NCI-H524 (cell line): ENCODE measurements at regions not wholly inside any gene's neighbourhood (a gene's known extent, or its start where the extent isn't known, plus 50 kb on each side); places are given as distances from the start of the nearest gene placed in this dataset.

Experiments
- DNase-seq, 2 experiments: peaks; one replicate each; lab custom pipeline; 2025; lab: John Stamatoyannopoulos, UW

- peak in 1 of 2 experiments; percentile 27 for DNase-seq
These were observed 57.4 kb downstream of the IGLL1 start for GRCh38 chr22:23522623-23523251.

DNA sequence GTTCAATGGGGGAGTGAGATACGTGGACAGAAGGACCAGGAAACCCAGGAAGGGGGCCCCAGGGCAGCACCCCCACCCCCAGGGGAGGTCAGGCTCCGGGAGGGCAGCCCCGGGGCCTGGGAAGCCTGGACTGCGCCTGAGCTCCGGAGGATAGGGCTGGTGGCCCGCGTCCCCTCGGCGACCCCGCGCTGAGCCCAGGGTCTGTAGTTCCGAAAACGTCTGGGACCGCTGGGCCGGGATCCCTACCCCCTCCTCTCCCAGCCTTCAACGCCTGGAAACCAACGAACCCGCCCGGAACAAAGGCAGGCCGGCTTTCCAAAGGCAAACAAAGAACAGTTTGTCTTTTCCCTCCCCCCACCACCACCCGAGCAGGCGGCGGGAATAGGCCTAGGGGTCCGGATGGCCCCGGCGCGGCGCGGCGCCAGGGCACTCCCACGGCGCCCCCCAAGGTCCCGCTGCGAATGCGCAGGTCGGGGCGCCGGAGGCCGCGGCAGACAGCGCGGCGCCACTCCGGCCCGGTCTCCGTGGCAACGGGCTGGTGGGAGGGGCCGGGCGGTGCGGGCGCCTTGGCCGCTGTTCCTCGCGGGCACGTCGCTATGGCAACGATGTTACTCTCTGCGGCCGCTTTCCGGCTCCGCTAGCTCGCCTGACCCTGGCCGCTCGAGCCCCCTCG, 58.5 kb downstream of the IGLL1 start:
- DNase-seq, result peak; percentile 84 to 95

- peak in 1 of 2 experiments; percentile 52 for DNase-seq
These were observed 59.1 kb downstream of the IGLL1 start for GRCh38 chr22:23520863-23521440.

DNA sequence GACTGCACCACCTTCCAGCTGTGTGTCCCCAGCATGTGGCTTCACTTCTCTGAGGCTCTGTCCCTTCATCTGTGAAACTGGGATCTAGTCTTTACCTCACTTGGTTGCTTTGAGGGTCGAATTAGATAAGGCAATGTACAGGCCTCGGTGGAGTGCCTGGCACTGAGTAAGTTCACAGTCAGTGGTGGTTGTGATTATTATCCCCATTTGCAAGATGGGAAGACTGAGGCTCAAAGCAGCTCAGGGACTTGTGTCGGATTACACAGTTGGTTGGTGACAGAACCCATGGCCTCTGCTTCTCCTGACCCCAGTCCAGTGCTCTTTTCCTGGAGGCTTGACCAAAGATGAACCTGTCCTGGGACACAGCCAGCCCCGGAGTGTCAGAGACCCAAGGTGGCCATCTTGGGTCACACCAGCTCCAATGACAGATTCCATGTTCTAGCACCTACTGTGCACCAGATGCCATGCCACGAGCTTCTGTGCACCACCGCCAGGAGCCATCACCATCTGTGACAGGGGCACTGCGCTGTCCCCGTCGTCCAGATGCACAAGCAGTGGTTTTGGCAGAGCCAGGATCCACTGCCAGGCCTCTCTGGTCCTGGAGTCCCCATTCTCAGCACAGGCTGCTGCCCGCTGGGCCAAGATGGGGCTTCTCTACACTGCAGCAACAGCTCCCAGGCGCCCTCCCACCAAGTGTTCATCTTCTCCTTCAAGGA, 60.5 kb downstream of the IGLL1 start:
- peak in 1 of 2 experiments; percentile 31 for DNase-seq

- DNase-seq, result peak in 1 of 2 experiments; percentile 74
These were observed 61.5 kb downstream of the IGLL1 start for GRCh38 chr22:23518376-23519187.

DNA sequence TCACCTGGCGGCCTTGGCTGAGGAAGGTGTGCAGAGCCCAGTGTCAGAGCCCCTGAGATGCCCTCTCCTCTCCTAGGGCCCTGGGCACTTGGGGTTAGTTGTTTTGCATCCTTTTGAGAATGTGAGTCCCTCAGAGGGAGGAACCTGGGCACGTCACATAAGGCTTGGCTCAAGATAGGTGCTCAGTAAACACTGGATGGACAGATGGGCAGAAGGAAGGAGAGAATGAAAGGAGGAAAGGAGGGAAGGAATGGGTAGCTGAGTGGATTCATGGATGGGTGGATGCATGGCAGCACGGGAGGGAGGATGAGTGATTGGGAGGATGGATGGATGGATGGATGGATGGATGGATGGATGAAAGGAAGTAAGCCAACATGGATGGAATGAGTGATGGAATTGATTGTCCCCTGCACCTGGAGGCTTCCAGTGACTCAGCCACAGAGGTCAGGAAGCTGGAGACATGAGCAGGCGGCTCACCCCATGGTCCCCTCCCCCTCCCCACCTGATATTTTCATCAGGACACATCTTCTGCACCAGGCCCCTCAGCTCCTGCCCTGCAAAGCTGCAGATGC, 62.2 kb downstream of the IGLL1 start:
- no peak for DNase-seq

GRCh38 chr22:23516304-23516703, 63.8 kb downstream of the IGLL1 start:
- DNase-seq, result no peak

- no peak for DNase-seq
These were observed 65.6 kb downstream of the IGLL1 start for GRCh38 chr22:23514322-23515038.

- DNase-seq, result no peak
These were observed 66.4 kb downstream of the IGLL1 start for GRCh38 chr22:23513705-23514104.

DNA sequence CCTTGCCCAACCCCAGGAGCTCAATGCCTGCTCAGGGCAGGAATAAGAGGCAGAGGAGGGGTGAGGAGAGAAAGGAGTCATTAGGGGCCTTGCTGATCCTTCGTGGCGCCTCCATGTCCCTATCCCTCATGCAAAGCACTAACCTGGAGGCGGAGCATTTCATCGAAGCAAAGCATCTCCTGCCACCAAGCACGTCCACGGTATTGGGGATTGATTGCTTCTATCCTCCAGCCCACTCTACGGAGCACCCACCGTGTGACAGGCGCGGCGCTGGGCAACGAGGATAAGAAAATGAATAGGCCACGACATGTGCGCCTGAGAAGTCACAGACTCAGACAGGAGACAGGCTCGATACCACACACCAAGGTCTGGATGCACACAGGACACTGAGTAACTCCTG, 67.0 kb downstream of the IGLL1 start:
- no peak for DNase-seq

GRCh38 chr22:23512721-23513120, 67.4 kb downstream of the IGLL1 start:
- no peak for DNase-seq

DNA sequence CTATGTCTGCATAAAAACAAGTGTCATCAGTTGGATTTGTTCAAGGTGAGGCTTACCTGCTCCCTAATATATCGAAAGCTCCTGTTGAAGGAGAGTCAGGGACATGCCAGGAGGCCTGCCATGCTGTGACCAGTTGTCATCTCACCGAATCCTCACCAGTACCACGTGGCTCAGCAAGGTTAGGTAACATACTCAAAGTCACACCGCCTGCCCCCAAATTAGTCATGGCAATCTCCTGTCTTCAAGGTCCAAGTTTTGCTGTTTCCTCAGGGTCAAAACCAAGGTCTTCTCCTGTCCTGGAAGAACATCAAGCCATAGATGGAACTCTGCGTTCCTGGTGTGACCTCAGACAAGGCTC, 67.8 kb downstream of the IGLL1 start:
- DNase-seq, result no peak

- DNase-seq, result no peak
These were observed 68.3 kb downstream of the IGLL1 start for GRCh38 chr22:23511627-23512347.

GRCh38 chr22:23509571-23510302, 70.4 kb downstream of the IGLL1 start:
- no peak for DNase-seq

GRCh38 chr22:23504516-23504915, 75.6 kb downstream of the IGLL1 start:
- no peak for DNase-seq

- DNase-seq, result no peak
These were observed 76.2 kb downstream of the IGLL1 start for GRCh38 chr22:23503736-23504440.

- DNase-seq, result no peak
These were observed 76.9 kb downstream of the IGLL1 start for GRCh38 chr22:23503142-23503541.

- no peak for DNase-seq
These were observed 78.4 kb downstream of the IGLL1 start for GRCh38 chr22:23501708-23502107.

- peak in 1 of 2 experiments; percentile 13 for DNase-seq
These were observed 78.8 kb downstream of the IGLL1 start for GRCh38 chr22:23501261-23501619.
